ENCODE measurements at regions not wholly inside any gene's neighbourhood (a gene's known extent, or its start where the extent isn't known, plus 50 kb on each side); places are given as distances from the start of the nearest gene placed in this dataset.

GRCh38 chr12:61348871-61349270 lies 911.3 kb upstream of the USP15 start:
- no peak for FAIRE-seq
- DNase-seq (ENCODE audit: insufficient read length, low spot score): no peak

- DNase-seq (ENCODE audit: insufficient read length, low spot score): no peak
- no peak for FAIRE-seq
Measured at GRCh38 chr12:61355105-61355504, 905.1 kb upstream of the USP15 start.

- no peak for FAIRE-seq
- DNase-seq (ENCODE audit: insufficient read length, low spot score): no peak
Measured at GRCh38 chr12:61356485-61356884, 903.7 kb upstream of the USP15 start.

GRCh38 chr12:61357496-61357895 lies 902.7 kb upstream of the USP15 start:
- no peak for FAIRE-seq

GRCh38 chr12:61362037-61362436 lies 898.2 kb upstream of the USP15 start:
- no peak for FAIRE-seq

More at GRCh38 chr12:61357496-61357895, 902.7 kb upstream of the USP15 start:
- DNase-seq (ENCODE audit: insufficient read length, low spot score): no peak

GRCh38 chr12:61365001-61365400 lies 895.2 kb upstream of the USP15 start:
- no peak for DNase-seq (ENCODE audit: insufficient read length, low spot score)
- FAIRE-seq: no peak

More at GRCh38 chr12:61362037-61362436, 898.2 kb upstream of the USP15 start:
- no peak for DNase-seq (ENCODE audit: insufficient read length, low spot score)

GRCh38 chr12:61367281-61367785 lies 892.9 kb upstream of the USP15 start:
- FAIRE-seq (no peak), DNase-seq (ENCODE audit: insufficient read length, low spot score) (no peak)

- DNase-seq (ENCODE audit: insufficient read length, low spot score) (no peak), FAIRE-seq (no peak)
Measured at GRCh38 chr12:61369241-61369910, 890.8 kb upstream of the USP15 start.

- DNase-seq (ENCODE audit: insufficient read length, low spot score): no peak
- no peak for FAIRE-seq
Measured at GRCh38 chr12:61384511-61384910, 875.7 kb upstream of the USP15 start.

GRCh38 chr12:61385771-61386170 lies 874.4 kb upstream of the USP15 start:
- FAIRE-seq (no peak), DNase-seq (ENCODE audit: insufficient read length, low spot score) (no peak)

- DNase-seq (ENCODE audit: insufficient read length, low spot score) (no peak), FAIRE-seq (no peak)
Measured at GRCh38 chr12:61397668-61398067, 862.5 kb upstream of the USP15 start.

GRCh38 chr12:61412201-61412600 lies 848.0 kb upstream of the USP15 start:
- DNase-seq (ENCODE audit: insufficient read length, low spot score): no peak
- no peak for FAIRE-seq

- FAIRE-seq (no peak), DNase-seq (ENCODE audit: insufficient read length, low spot score) (no peak)
Measured at GRCh38 chr12:61414470-61414869, 845.7 kb upstream of the USP15 start.

GRCh38 chr12:61422786-61423185 lies 837.4 kb upstream of the USP15 start:
- FAIRE-seq: no peak
- no peak for DNase-seq (ENCODE audit: insufficient read length, low spot score)

- FAIRE-seq (no peak), DNase-seq (ENCODE audit: insufficient read length, low spot score) (no peak)
Measured at GRCh38 chr12:61452076-61452475, 808.1 kb upstream of the USP15 start.

GRCh38 chr12:61487728-61488127 lies 772.5 kb upstream of the USP15 start:
- no peak for FAIRE-seq

GRCh38 chr12:61490526-61491498 lies 769.4 kb upstream of the USP15 start:
- DNase-seq (ENCODE audit: insufficient read length, low spot score): no peak

More at GRCh38 chr12:61487728-61488127, 772.5 kb upstream of the USP15 start:
- no peak for DNase-seq (ENCODE audit: insufficient read length, low spot score)

GRCh38 chr12:61502179-61502578 lies 758.0 kb upstream of the USP15 start:
- no peak for FAIRE-seq
- DNase-seq (ENCODE audit: insufficient read length, low spot score): no peak

More at GRCh38 chr12:61490526-61491498, 769.4 kb upstream of the USP15 start:
- FAIRE-seq: no peak

- FAIRE-seq (no peak), DNase-seq (ENCODE audit: insufficient read length, low spot score) (no peak)
Measured at GRCh38 chr12:61504396-61505080, 755.7 kb upstream of the USP15 start.

GRCh38 chr12:61513499-61513898 lies 746.7 kb upstream of the USP15 start:
- FAIRE-seq (no peak), DNase-seq (ENCODE audit: insufficient read length, low spot score) (no peak)

- FAIRE-seq: no peak
- no peak for DNase-seq (ENCODE audit: insufficient read length, low spot score)
Measured at GRCh38 chr12:61514016-61514415, 746.2 kb upstream of the USP15 start.
